NCI-H2029 treated with DMSO at 0.1 percent for 48 hours (cell line): ENCODE measurements at regions not wholly inside any gene's neighbourhood (a gene's known extent, or its start where the extent isn't known, plus 50 kb on each side); places are given as distances from the start of the nearest gene placed in this dataset.

Source experiments
- DNase-seq: peaks from one replicate; lab custom pipeline; 2025; lab: John Stamatoyannopoulos, UW

- no peak for DNase-seq
Observed at GRCh38 chr2:172329416-172329773, 98.0 kb upstream of the ITGA6 start.

GRCh38 chr2:172329774-172330671 lies 97.4 kb upstream of the ITGA6 start:
- DNase-seq: no peak

DNA sequence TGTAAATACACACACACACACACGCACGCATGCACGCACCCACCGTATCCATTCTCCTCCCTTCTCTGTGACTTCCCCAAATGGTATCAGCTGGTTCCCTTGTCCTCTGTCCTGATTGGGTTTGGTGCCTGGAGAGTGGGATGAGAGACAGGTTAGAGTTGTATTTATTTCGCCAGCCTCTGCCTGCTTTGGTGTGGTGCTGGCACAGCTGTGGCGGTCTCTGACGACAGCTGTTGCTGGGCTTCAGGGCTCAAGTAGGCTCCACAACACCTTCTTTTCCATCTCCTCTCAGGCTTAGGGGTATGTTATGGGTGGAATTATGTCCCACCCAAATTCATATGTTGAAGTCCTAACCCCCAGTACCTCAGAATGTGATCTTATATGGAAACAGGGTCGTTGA lies 94.9 kb upstream of the ITGA6 start:
- no peak for DNase-seq

DNA sequence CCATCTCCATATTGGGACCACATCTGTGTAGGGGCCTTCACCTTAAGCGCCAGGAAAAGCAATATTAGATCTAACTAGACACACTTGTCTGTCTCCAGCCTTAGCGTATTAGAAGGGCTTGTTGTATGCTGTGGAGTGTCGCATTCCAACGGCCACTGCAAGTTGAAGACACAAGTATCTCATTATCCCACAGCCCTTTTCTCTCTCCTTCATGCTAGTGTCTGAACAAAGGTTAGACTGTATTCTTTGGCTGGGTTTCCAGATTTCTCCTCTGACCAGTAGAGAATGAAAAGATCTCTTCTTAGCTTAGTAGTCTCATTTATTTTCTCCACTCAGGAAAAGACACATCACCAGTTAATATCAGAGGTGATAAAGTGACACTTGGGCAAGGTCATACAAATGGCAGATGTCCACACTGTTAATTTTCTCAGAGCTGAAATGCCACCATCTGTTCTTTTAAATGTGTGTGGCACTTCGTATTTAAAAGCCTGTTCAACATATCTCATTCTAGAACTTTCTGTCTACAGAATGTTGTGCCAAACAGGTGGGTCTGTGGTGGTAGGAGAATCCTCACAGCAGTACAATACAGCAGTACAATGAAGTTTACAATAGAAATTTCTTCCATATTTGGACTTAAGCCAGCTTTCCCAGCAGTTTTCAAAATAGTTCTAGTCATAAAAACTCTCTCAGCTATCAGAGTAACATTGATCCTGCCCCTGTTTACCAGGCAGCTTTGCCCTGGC lies 94.0 kb upstream of the ITGA6 start:
- DNase-seq: peak; percentile 39

GRCh38 chr2:172333978-172334330 lies 93.4 kb upstream of the ITGA6 start:
- DNase-seq: no peak

DNA sequence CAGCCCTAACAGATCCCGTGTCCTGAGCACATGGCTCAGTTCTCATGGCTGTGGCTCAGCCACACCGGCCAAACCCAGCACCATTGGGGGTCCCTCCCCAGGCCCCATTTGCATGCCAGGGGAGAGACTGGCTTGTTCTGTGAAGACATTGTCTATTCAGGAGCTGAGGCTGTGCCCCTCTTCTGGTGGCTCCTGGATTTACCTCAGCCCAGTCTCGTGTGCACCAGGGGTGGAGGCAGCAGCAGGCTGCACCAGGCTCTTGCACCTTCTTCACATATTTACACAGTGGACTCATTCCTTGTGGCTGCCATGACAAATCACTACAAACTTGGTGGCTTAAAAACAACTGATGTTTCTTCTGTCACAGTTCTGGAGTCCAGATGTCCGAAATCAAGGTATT lies 92.4 kb upstream of the ITGA6 start:
- no peak for DNase-seq

DNA sequence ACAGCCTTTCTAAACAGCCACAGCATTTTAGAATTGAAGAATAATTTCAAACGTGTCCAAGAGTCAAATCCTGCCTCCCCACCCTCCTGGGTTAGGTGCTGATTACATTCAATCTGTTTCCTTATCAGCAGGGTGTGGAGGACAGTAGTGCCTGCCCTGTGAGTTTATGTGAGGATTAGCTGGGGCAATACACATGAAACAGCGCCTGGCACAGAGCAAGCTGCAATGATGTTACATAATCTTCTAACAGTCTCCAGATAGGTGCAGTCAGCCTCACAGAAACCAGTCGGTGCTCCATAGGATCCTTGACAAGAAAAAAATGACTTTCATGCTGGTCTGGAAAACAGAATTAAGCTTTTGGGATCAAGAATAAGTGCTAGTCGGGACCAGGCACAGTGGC lies 91.7 kb upstream of the ITGA6 start:
- DNase-seq: no peak

DNA sequence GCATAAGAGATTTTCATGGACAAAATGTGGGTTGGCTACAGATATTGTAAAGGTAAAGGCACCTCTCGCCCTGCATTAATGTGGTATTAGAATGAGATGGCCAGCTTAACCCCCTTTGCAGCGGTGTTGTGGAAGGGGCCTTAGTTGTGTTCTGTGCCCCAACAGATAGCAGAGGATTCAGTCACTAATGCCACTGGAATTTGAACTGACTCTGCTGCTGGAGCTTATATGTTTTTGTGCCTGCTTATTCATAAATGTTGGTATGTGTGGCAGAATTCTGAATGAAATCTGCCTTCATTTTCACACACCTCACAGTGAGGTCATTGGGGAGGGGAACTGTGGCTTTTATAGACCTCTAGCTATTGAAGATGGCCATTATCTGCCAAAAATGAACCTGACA lies 90.7 kb upstream of the ITGA6 start:
- DNase-seq: no peak

- no peak for DNase-seq
Observed at GRCh38 chr2:172339371-172340010, 87.9 kb upstream of the ITGA6 start.

- peak; percentile 4 for DNase-seq
Observed at GRCh38 chr2:172340394-172340793, 87.0 kb upstream of the ITGA6 start.

- DNase-seq: no peak
Observed at GRCh38 chr2:172342078-172342477, 85.3 kb upstream of the ITGA6 start.

- DNase-seq: no peak
Observed at GRCh38 chr2:172342611-172343010, 84.8 kb upstream of the ITGA6 start.

- DNase-seq: no peak
Observed at GRCh38 chr2:172344159-172344558, 83.2 kb upstream of the ITGA6 start.

- DNase-seq: no peak
Observed at GRCh38 chr2:172345956-172346555, 81.3 kb upstream of the ITGA6 start.

DNA sequence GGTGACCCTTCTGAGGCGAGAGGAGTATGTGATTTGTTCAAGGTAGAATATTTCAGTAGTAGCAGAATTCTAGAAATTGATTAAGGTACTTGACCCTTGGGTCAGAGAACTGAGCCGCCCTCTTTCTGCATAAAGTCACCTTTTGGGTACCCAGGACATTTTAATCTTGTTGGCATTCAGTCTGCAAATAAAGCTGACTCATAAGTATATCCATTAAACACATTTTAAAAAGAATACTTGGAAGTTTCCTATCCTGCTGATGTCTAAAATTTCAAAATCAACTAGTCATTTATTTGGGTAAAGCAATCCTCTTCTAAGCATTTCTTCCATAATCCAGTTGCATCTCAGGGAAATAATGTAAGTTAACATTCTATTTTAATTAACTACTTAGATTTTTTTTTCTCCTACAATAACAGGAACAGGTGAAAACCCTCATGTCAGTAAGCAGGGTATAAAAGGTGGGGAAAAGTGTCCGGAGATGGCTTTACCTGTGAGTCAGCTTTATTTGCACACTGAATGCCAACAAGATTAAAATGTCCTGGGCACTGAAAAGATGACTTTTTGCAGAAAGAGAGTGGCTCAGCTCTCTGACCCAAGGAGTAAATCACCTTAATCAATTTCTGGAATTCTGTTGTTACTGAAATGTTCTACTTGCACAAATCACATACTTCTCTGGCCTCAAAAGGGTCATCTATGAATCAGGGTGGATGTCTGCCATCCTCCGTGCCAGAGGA lies 78.7 kb upstream of the ITGA6 start:
- DNase-seq: no peak

DNA sequence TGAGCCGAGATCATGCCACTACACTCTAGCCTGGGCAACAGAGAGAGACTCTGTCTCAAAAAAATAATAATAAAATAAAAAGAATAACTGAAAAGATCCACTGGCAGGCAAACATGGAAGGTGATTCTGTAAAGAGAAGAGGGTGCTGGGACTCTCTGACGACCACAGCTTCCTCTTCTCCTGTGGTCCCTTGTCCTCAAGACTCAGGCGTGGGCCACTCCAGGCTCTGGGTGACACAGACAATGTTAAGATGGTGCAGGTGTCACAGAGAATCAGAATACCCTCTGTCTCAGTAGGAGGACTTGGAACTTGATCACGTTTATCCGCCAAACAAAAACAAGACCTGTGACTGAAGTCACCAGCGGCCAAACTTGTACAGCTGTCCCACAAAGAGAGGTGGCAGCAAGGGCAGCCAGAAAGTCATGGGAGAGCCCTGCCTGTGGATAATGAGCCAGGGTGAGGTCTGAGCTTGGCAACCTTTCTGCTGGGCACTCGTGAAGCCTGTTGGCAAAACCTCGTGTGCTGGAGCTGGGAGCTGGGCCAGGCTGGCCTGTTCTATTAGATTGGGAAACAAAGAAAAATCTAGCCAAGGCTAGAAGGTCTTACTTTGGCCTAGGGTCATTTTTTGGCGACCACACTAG lies 76.4 kb upstream of the ITGA6 start:
- DNase-seq: peak; percentile 5

GRCh38 chr2:172351586-172351985 lies 75.8 kb upstream of the ITGA6 start:
- peak; percentile 1 for DNase-seq

DNA sequence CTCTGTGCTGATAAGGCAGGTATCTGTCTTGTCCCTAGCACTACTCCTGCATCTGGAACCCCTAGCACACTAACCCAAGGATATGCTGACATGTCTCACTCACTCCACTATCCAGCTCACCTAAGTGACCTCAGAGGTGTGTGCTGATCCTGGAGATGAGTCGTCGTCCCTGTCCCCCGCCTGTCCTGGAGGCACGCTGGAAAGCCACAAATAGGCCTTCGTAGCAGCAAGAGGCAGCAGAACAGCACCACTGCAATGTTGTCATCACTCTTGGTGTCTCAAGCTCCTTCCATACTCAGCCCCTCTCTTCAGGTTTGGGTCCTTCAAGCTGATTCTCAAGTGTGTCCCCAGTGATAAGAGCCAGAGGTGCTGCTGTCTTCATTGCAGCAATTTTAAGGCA lies 73.0 kb upstream of the ITGA6 start:
- no peak for DNase-seq

- DNase-seq: no peak
Observed at GRCh38 chr2:172357442-172357841, 69.9 kb upstream of the ITGA6 start.

GRCh38 chr2:172358691-172359556 lies 68.5 kb upstream of the ITGA6 start:
- no peak for DNase-seq
